AG04449 (cell line): ENCODE measurements at regions not wholly inside any gene's neighbourhood (a gene's known extent, or its start where the extent isn't known, plus 50 kb on each side); places are given as distances from the start of the nearest gene placed in this dataset.

ENCODE experiments used
- CTCF ChIA-PET: fragments of 350-600 bp; formaldehyde crosslinking; extraction: SDS; loops from one replicate; lab custom pipeline; 2021; ENCODE audit warnings: antibody characterized with exemption; lab: Yijun Ruan, JAX
- POLR2A ChIA-PET: fragments of 400-600, 350-600 bp; formaldehyde crosslinking; extraction: SDS; loops from one replicate; lab custom pipeline; 2020; ENCODE audit warnings: antibody characterized with exemption, inconsistent platforms; lab: Yijun Ruan, JAX
- DNase-seq: peaks from one replicate; pipeline ENCODE4 v3.0.0-alpha.2; 2010; ENCODE audit warnings: low read depth, low spot score
- H3K4me3 ChIP-seq: 2 replicates; pipeline ENCODE4 v1.5.1; 2011; ENCODE audit warnings: low read depth, mild to moderate bottlenecking, control low read depth, low read length
- TF ChIP-seq, protein P1 (sequence below): IDR thresholded peaks from one replicate; pipeline ENCODE4 v1.5.1; 2011; ENCODE audit warnings: mild to moderate bottlenecking, moderate library complexity, low read length, control low read depth, inconsistent platforms; ENCODE audit not compliant: insufficient read depth; ENCODE audit errors: missing control alignments

GRCh38 chr7:156031679-156032478 is 219.6 kb upstream of the SHH start:
- DNase-seq: no peak
- TF ChIP-seq, protein P1, sequence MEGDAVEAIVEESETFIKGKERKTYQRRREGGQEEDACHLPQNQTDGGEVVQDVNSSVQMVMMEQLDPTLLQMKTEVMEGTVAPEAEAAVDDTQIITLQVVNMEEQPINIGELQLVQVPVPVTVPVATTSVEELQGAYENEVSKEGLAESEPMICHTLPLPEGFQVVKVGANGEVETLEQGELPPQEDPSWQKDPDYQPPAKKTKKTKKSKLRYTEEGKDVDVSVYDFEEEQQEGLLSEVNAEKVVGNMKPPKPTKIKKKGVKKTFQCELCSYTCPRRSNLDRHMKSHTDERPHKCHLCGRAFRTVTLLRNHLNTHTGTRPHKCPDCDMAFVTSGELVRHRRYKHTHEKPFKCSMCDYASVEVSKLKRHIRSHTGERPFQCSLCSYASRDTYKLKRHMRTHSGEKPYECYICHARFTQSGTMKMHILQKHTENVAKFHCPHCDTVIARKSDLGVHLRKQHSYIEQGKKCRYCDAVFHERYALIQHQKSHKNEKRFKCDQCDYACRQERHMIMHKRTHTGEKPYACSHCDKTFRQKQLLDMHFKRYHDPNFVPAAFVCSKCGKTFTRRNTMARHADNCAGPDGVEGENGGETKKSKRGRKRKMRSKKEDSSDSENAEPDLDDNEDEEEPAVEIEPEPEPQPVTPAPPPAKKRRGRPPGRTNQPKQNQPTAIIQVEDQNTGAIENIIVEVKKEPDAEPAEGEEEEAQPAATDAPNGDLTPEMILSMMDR: no peak
- POLR2A ChIA-PET: no interaction called here
- no peak overlapping the region for H3K4me3 ChIP-seq
- CTCF ChIA-PET: no interaction called here

DNA sequence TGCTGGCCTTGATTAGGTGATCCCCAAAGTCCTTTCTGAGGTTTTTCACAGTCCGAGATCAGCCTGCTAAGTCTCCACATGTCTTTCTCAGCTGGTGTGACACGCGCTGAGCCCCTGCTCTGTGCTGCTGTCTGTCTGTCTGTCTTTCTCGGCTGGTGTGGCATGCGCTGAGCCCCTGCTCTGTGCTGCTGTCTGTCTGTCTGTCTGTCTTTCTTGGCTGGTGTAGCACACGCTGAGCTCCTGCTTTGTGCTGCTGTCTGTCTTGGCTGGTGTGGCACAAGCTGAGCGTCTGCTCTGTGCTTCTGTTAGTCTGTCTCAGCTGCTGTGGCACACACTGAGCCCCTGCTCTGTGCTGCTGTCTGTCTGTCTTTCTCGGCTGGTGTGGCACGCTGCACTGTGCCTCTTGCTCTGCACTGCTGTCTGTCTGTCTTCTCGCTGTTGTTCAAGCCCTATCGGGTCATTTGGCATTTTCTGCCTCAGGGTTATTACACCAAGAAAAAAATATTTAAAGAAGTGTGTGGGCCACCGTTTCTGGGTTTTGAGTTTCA is 217.3 kb upstream of the SHH start:
- ChIA-PET CTCF (no interaction called here), POLR2A (no interaction called here)
- no peak overlapping the region for H3K4me3 ChIP-seq
- TF ChIP-seq, protein P1: no peak
- no peak for DNase-seq

DNA sequence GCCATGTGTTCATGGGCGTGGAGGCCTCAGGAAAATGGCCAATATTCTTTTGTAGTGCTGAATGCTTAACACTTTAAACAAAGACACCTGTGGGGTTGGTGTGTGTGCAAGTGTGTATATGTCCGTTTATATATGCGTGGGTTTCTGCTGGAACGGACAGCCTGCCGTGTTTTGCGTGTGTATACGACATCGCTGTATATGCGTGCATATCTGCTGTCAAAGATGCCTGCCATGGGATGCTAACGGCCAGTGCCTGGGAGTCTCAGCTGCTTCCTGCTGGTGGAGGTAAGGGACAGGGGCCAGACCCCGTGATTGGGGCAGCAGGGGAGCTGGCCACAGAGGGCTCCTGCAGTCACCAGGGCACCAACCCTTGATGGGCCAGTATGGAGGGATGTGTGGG is 216.3 kb upstream of the SHH start:
- TF ChIP-seq, protein P1: no peak
- no peak for DNase-seq
- CTCF ChIA-PET: no interaction called here

DNA sequence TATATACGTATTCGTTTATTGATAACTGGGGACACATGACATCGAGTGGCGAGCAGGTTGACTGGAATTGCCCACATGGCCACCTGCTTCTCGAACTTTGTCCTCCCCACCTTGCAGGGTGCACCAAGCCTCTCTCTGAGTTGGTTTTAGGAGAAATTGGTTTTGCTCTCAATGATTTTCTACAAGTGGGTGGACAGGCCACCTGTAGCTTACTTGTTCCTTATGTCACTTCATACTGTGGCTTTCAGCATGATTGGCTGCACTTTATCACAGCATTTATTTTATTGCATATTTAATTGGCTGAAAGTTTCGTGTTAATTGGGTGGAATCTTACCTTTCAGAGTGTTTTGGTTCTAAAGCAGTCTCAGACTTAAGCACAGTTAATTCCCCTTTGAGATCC is 215.6 kb upstream of the SHH start:
- CTCF ChIA-PET: no interaction called here
- no peak for DNase-seq
- no peak overlapping the region for H3K4me3 ChIP-seq
- TF ChIP-seq, protein P1: no peak
- POLR2A ChIA-PET: no interaction called here

More for the DNA sequence above, 216.3 kb upstream of the SHH start:
- no peak overlapping the region for H3K4me3 ChIP-seq
- POLR2A ChIA-PET: no interaction called here

DNA sequence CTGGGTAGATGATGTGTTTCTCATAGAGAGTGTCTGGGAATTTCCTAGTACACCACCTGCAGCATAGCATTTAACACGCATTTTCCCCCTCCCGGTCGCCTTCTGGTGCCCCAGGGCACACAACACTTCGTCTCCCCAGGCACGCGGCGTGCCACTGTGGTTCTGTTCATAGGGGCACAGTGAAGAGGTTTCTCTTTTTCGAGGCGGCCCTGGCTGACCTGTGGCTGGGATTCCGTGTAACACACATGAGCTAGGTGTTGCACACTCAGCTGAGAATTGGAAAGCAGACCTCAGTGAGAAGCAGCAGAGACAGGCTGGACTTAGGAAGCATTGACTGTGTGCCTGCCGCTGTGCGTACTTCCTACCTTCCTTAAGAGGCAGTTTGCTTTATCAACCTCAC is 214.3 kb upstream of the SHH start:
- no peak overlapping the region for H3K4me3 ChIP-seq
- no peak for DNase-seq
- TF ChIP-seq, protein P1: no peak
- ChIA-PET CTCF (no interaction called here), POLR2A (no interaction called here)

DNA sequence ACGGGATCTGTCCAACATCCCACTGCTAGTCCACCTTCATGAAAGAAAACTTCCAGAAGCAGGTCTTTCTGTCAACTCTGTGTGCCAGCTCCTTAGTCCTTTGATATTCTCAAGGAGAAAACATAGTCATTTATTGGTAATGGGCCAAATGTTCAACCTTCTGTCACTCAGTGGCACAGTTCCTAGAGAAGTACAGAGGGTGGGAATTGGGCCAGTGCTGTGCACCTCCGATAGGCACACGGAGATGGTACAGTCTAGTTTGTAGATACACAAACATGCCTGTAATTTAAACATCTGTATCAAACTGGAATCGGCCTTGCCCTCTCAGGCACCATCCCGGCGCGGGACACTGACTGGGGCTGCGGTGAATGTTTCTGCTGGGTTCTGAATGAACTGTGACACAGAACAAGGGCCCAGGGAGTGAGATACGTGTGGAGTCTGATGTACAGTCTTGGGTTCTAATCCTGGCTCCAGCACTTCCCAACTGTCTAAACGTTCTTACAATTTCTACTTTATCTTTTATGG is 213.9 kb upstream of the SHH start:
- CTCF ChIA-PET: no interaction called here
- TF ChIP-seq, protein P1: no peak
- DNase-seq: no peak
- no peak overlapping the region for H3K4me3 ChIP-seq
- POLR2A ChIA-PET: no interaction called here
